TTC549 (cell line): ENCODE measurements at regions not wholly inside any gene's neighbourhood (a gene's known extent, or its start where the extent isn't known, plus 50 kb on each side); places are given as distances from the start of the nearest gene placed in this dataset.
"Not testable (repeated sequence)": the region's sequence is repeated elsewhere in the genome, so short reads cannot be mapped to it uniquely, and the experiment has no call there.

ENCODE experiments used
- FAIRE-seq: peaks from 2 replicates; lab custom pipeline; 2012; peaks lifted over from hg19 to GRCh38; lab: Jason Lieb, UNC

DNA sequence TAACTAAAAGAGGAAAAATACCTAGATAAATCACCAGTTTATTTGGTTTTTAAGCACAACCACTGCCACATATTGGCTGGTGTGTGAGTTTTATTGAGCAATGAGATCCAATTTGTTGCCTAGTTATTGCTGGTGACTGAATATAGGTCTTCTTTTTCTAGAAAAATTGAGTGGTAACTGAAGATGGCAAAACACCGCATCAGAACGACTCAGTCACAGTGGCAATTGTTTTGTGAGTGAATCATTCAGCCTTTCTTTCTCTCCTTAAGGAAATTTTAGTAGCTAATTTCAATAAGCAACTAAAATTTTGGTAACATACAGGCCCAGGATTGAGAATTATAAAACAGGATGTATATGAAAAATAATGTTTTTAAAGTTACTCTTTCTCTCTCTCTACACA, 533.0 kb downstream of the KCNA4 start:
- FAIRE-seq: no peak

DNA sequence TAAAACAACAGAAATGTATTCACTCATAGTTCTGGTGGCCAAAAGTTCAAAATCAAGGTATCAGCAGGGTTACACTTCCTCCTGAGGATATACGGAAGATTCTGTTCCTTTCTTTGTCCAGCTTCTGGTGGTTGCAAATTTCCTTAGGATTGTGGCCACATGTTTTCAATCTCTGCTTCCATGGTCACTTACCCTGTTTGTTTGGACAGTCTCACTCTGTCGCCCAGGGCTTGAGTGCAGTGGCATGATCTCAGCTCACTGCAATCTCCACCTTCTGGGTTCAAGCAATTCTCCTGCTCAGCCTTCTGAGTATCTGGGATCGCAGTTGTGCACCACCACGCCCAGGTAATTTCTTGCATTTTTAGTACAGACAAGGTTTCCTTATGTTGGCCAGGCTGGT, 534.3 kb downstream of the KCNA4 start:
- FAIRE-seq: no peak

DNA sequence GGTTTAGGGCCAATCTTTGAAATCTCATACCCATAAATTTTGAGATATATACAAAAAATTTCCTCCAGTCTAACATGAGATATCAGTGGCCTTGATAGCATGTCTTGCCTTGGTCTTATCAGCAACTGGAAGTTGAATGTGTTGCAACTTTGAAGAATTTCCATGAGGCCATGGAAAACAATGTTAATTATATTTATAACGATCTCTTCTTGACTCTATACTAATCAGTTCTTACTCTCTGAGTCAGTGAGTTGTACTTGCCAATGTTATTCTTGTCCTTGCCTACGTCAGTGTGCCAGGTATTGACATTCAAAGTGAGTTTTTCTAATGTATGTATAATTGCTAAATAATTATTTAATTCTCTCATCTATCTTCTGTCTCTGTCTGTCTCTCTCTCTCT, 535.1 kb downstream of the KCNA4 start:
- no peak for FAIRE-seq

DNA sequence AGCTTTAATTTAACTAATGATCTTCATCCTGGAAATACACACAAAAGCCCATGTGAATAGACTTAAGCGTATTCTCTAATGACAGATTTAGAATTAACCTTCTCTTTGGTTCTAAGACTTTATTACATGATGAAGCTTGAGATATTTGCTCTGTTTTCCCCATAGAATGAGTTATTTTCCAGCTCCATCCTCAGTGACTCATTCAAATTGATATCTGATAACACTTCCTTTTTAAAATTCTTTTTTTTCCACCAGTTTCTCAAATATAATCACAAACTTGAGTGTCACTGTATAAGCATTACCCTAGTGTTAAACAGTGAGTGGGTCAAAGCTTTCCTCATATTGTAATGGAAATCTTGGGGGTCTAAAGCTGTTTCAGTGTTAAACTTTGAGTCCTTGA, 535.8 kb downstream of the KCNA4 start:
- no peak for FAIRE-seq

DNA sequence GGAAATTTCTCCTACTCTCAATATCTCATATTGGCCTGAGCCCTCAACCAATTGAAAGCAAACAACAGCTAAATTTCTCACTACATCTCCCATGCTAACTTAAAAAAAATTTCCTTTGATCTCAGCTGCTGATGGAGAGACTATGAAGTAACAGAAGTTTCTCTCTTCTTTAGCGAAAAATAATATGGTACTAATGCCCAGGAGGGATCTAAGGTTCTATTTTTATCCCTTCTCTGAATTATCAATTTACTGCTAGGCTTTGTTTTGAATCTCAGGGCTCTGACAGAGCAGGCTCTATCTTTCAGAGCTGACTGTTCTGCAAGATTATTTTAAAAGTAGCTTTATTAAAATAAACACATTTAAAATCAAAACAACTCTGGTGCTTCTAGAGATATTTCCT, 558.6 kb downstream of the KCNA4 start:
- FAIRE-seq: no peak

DNA sequence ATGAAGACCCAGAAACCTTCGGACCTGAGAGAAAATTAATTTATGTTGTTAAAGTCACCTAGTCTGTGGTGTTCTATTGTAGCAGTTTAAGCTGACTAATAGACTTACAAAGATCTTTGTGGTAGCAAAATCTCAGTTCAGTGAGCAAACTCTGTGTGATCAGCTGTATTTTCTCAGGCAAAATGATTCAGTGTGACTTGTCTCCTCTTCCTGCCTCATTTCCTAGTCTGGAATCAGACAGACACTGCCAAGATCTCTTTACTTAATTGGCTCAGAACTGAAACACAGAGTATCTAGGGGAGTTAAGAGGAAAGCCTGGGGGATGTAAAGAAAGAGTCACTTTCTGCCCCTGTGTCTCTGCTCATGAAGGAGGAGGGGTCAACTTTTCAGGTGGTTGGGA, 564.7 kb downstream of the KCNA4 start:
- no peak for FAIRE-seq

DNA sequence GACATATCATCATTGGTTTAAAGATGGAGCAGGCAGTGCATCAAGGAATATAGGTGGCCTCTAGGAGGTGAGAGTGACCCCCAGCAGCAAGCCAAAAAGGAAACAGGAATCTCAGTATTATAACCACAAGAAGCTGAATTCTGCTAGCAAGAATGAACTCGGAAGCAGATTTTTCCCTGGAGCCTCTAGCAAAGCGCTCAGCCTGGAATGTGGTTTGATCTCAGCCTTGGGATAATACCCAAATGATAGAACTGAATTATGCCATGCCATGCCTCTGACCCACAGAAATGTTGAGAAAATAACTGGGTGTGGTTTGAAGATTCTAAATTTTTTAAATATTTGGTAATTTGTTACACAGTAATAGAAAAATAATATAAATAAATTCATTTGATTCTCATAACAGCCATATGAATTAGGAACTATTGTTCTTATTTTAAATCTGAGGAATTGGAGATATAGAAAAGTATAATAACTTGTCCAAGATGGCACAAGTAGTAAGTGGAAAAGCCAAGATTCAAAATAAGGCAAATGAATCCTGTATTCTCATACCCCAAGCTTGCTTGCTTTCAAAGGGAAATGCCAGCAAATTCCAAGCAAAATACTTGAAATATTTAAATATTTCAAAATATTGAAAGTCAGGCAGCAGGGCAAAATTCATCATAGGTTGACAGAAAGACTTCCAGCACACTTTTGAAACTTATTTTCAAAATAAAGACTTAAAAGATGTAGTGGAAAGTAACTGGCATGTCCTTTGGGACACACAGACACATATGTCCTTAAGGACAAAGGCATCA, 567.4 kb downstream of the KCNA4 start:
- no peak for FAIRE-seq

DNA sequence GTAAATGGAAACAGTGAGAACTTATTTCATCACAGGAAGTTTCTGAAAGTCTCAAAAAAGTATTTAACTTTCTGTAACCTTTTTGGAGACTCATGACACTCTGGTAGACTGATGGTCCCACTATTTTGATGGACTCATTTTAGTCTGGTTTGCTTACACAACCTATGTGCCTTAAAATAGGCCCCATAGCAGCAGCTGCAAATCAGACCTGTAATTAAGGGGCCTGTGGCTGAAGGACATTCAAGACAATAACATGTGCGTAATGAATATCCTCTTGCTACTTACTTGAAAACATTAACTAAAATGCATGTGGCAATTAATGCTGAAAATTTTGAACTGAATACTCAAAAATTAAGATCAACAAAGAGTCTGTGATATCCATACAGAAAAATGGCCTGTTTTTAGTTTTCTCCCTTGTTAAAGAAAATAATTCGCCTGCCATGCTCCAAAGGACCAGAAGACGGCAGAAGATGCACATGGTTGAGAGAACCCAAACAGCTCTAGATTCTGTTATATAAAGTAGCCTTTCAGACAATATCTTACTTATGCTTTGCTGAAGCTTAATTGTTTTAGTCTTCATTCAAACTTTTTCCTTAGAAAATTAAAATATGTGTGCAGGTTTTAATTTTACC, 568.5 kb downstream of the KCNA4 start:
- FAIRE-seq: no peak

DNA sequence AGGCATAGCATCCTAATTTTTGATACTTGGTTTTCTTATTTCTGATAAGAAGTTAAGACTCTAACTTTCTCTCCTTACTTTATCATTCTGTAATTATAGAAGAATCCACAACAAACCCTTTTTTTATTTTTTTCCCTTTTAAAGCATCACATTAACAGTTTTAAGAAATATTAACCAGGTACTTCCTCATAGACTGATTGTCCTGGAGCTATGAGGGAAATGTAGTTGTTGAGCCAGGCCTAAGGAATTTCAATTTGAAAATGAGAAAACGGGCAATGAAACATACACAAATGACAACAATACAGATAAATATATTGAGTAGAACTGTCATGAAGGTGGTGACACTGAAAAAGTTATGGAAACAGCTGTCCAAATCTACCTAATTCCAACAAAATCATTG, 569.0 kb downstream of the KCNA4 start:
- no peak for FAIRE-seq

DNA sequence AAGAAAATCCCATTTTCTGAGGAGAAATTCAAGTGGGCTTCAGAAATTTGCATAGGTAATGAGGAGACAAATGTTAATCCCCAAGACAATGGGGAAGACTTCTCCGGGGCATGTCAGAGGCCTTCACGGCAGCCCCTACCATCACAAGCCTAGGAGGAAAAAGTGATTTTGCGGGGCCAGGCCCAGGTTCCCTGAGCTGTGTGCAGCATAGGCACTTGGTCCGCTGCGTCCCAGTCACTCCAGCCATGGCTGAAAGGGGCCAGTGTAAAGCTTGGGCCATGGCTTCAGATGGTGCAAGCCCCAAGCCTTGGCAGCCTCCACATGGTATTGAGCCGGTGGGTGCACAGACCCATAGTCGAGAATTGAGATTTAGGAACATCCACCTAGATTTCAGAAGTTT, 570.7 kb downstream of the KCNA4 start:
- FAIRE-seq: no peak

DNA sequence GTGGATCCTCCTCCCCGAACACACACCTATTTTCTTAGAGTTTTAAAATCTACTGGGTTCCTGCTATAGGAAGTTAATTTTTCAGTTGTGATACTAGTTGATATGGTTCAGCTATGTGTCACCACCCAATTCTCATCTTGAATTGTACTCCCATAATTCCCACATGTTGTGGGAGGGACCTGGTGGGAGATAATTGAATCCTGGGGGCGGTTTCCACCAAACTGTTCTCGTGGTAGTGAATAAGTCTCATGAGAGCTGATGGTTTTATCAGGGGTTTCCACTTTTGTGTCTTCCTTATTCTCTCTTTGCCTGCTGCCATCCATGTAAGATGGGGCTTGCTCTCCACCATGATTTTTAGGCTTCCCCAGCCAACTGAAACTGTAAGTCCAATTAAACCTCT, 571.6 kb downstream of the KCNA4 start:
- FAIRE-seq: not testable (repeated sequence)

DNA sequence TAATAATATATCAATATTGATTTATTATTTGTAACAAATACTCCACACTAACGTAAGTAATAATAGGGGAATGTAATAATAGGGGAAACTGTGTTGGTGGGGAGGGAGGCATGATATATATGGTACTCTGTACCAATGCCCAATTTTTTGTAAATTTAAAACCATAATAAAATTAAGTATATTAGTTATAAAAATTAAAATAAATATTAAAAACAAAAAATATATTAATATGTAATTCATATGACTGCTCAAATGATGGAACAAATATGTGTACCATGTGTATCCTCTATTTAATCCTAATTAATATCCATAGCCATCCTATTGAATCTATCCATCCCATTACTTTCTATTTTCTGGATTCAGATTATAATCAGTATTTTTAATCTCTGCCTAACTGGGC, 578.0 kb downstream of the KCNA4 start:
- no peak for FAIRE-seq

DNA sequence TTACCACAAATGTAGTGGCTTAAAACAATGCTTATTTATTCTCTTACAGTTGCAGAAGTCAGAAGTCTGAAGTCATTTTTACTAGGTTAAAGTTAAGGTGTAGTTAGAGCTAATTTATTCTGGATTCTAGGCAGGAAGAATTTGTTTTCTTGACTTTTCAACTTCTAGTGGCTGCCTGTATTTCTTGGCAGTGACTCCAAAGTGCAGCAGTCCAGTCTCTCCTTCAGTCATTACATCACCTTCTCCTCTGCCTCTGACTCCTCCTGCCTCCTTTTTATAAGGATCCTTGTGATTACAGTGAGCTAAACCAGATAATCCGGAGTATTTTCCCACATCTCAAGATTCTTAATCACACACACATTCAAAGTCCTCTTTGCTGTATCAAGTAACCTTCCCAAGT, 581.4 kb downstream of the KCNA4 start:
- no peak for FAIRE-seq

DNA sequence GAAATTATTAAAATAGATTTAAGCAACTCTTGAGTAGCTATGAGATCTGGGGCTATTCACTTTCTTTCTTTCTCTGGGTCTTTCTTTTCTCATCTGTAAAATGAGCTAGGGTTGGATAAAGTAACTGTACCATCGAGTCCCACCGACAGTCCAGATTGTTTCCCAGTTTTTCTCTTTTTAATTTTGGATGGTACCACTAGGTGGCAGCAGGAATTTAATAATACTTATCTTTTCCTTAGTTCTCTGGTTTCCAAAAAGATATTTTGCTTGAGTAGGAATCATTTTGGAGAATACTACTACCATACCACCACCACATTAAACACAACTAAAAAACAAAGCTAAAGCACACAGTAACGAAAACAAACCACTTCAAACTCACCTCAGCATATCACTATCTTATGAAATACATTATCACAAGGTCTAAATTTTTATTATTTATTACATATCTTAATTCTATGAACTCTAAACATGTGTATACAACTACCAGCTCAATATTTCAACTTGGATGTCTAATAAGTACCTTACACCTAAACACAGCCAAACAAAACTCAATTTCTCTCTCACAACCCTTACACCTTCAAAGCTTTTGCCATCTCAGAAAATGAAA, 584.0 kb downstream of the KCNA4 start:
- no peak for FAIRE-seq

DNA sequence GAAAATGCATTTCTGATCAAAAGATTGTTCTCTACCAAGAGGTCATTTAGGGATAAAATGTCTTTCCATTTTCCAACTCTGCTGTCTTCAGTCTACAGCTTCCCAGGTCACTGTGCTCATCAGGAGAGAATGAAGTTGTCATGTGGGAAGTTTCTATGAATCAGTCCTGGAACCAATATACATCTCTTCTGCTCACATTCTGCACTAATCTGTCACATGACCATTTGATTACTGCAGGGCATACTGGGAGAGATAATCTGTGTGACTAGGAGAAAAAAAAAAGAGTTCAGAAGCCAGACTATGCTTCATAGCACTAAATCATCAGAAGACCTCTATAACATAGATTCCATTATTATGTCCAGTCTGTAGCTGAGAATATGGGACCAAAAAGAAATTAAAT, 611.5 kb downstream of the KCNA4 start:
- no peak for FAIRE-seq

DNA sequence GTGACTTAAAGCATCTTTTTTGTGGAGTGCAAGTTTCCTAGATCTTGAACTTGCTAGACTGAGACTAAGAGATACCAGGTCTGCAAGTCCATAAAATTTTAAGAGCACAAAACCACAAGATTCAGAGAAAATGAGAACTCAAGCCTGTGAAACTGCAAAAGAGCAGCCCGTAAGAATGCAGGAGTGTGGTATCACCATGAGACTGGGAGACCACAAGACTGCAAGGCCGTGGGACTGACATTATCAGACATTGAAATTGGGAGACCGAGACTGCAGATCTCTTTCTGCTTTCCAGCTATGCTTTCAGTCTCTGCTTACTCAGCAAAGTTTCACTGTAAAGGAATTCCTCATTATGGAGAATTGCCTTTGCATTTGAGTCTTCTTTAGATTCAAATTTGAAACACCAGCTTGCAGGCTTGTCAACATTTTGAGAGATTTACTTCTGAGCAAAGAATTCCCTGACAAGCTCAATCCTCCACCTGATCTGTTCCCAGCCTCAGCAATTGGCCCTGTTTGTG, 621.2 kb downstream of the KCNA4 start:
- FAIRE-seq: no peak

DNA sequence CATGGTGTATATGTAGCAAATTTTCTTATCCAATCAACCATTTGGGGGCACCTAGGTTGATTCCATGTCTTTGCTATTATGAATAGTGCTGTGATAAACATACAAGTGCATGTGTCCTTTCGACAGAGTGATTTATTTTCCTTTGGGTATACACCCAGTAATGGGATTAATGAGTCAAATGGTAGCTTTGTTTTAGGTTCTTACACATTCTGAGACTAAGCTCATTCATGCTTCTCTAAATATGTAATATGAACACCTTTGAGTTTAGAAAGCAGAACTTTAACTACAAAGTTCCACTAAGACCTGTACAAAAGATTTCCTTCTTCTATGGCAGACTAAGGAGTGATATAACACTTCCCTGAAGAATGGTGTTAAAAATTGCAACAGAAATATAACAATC, 627.0 kb downstream of the KCNA4 start:
- no peak for FAIRE-seq

DNA sequence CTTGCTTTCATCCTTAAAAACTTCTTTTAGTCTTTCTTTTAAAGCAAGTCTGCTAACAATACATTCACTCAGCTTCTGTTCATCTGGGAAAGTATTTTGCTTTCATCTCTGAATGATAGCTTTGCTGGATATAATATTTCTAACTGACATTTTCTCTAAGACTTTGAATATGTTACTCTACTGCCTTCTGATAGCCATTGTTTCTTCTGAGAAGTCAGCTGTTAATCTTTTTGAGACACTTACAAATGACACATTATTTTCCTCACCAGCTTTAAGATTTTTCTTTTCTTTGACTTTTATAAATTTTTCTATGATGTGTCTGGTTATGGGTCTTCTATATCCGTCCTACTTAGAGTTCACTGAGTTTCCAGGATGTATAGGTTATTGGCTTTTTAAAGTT, 643.1 kb downstream of the KCNA4 start:
- no peak for FAIRE-seq

DNA sequence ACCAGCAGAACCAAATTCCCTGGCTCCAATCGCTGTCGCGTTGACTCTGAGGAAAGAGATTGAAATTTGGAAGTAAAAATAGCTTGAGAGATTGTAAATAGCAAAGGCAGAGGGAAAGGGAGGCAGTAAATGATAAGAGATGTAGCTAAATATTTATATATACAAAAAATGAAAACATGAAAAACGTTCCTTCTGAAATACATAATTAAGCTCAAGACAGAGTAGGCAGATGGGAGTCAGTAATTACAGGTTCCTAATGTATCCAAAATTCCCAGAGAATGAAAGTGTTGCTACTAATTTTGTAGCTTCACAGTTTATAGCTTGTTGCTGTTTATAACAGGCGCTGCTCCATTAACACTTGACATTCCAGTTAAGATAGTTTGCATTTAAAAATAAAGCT, 648.7 kb downstream of the KCNA4 start:
- FAIRE-seq: no peak

DNA sequence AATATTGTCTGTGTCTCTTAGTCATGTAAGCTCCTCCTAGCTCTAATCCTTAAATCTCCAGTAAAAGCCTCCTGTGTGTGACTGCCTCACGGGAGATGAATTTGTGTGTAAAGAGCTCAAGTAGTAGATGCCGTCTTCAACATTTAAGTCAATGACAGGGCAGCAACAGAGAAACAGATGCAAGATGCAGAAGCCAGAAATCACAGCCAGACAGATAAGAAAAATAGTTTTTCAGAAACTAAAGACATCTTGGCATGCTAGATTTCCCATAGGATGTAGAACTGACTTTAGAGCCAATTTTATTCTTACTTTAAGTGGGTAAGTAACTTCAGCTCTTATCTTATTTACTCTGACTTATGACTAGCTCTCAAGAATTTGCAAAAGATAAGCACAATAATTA, 652.8 kb downstream of the KCNA4 start:
- FAIRE-seq: no peak

DNA sequence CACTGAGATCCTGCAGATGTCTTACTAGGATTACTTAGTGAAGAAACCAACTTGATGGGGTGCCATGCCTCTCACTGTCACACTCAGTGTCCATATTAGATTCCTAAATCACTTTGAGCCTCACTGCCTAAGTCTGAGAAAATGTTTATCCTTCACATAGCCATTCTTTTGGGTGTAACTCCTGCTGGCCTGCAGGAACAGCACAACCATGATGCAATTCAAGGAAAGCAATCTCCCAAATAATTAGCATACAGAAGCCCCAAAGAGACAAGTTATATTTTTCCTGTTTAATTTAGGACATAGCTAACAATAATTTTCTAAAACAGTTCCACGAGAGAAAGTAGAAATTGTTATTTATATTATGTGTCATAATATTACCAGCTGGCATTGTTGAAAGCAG, 655.5 kb downstream of the KCNA4 start:
- FAIRE-seq: no peak

DNA sequence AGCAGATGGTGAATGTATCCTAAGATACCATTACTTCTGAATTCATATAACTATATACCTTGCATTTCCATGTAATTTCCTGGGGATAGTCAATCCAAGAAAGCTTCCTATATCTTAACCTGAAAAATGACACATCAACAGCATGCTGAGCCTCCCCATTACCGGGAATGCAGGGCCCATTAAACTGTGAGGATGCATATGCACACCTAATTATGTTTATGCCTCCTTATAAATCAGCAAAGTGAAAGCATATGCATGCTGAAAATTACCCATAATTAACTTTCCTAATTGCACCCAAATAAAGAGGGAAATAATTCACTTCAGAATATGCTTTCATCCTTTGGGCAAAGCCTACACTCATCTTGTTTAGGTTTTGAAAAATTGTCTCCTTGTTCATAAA, 663.0 kb downstream of the KCNA4 start:
- FAIRE-seq: no peak

DNA sequence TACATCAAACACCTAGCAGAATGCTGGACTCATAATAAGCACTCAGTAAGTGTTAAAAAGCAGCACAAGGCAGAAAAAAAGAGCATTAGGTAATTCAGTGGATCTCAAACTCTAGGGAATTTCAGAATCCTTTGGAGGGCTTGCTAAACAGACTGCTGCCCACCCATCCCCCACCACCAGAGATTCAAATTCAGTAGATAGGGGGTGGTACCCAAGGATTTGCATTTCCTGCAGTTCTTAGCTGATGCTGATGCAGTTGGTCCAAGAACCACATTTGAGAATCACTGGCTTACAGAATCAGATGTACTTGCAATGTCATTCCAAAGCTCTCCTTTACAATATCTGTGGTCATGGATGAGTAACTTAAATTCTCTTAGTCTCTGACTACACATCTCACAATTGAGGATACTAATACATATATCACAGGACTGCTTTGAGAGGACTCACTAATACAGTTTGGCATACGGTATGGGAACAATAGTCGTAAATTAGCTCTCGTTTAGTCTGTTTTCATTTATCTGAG, 664.5 kb downstream of the KCNA4 start:
- no peak for FAIRE-seq
